Endothelial cell of umbilical vein (primary cell): ENCODE measurements at regions not wholly inside any gene's neighbourhood (a gene's known extent, or its start where the extent isn't known, plus 50 kb on each side); places are given as distances from the start of the nearest gene placed in this dataset.

Source experiments
- BruUV-seq: library from RNA; stranded (reverse); fragments of 400-500 nt; replicated peaks from 2 replicates; lab custom pipeline; 2021; lab: Mats Ljungman, UMichigan
- CTCF ChIA-PET: fragments of 300-600, 350-600 bp; sonication (Branson Sonifier 250); formaldehyde crosslinking; loops from one replicate; lab custom pipeline; 2021; ENCODE audit warnings: antibody characterized with exemption, inconsistent platforms; lab: Charles Lee
- POLR2A ChIA-PET: fragments of 300-600, 350-600 bp; sonication (Branson Sonifier 250); formaldehyde crosslinking; loops from one replicate; lab custom pipeline; 2021; ENCODE audit warnings: antibody characterized with exemption, inconsistent platforms; lab: Charles Lee
- DNase-seq: peaks from one replicate; pipeline ENCODE4 v3.0.0-alpha.2; 2011; ENCODE audit warnings: low read depth, low spot score
- FAIRE-seq: peaks from 2 replicates; lab custom pipeline; 2011; peaks lifted over from hg19 to GRCh38; lab: Jason Lieb, UNC
- H2AFZ ChIP-seq: 2 replicates; pipeline ENCODE4 v1.6.0; 2012; ENCODE audit warnings: low read depth, low read length, control low read depth, inconsistent platforms
- H3K27ac ChIP-seq: 2 replicates; pipeline ENCODE4 v1.5.1; 2011; ENCODE audit warnings: low read depth, mild to moderate bottlenecking, control low read depth, low read length, moderate library complexity; ENCODE audit not compliant: insufficient read depth
- H3K27me3 ChIP-seq, 2 experiments: 2 replicates each; pipeline versions ENCODE4 v1.6.0 to v1.6.1; 2011; ENCODE audit warnings: low read length in 2 of 2, mixed read lengths in 1 of 2; ENCODE audit not compliant: control insufficient read depth in 2 of 2, insufficient read depth in 2 of 2
- H3K36me3 ChIP-seq, 2 experiments: 2 replicates in 1 of 2; 3 replicates in 1 of 2; pipeline ENCODE4 v1.5.1; 2011; ENCODE audit warnings: low read length in 2 of 2, mild to moderate bottlenecking in 1 of 2, moderate library complexity in 1 of 2; ENCODE audit not compliant: control insufficient read depth in 2 of 2, insufficient read depth in 2 of 2; ENCODE audit errors: extremely low read depth in 1 of 2
- H3K4me1 ChIP-seq: 3 replicates; pipeline ENCODE4 v1.5.1; 2011; ENCODE audit warnings: mild to moderate bottlenecking, low read length; ENCODE audit not compliant: control insufficient read depth, insufficient read depth; ENCODE audit errors: extremely low read depth
- H3K4me2 ChIP-seq: 2 replicates; pipeline ENCODE4 v1.6.1; 2011; ENCODE audit warnings: low read length, control low read depth, mixed read lengths; ENCODE audit not compliant: insufficient read depth
- H3K4me3 ChIP-seq, 3 experiments: fragments of 200-600 bp in 1 of 3; sonication (generic), shearing (Covaris generic) in 1 of 3; replicated peaks in 1 of 3; 2 replicates each; pipeline ENCODE4 v1.5.1; 2011 to 2016; ENCODE audit warnings: control low read depth in 3 of 3, low read length in 3 of 3, mild to moderate bottlenecking in 2 of 3, inconsistent platforms in 1 of 3, low read depth in 1 of 3, moderate library complexity in 1 of 3; ENCODE audit not compliant: insufficient read depth in 1 of 3
- H3K79me2 ChIP-seq: 2 replicates; pipeline ENCODE4 v1.6.0; 2012; ENCODE audit warnings: low read length, inconsistent platforms; ENCODE audit not compliant: control insufficient read depth, insufficient read depth
- H3K9ac ChIP-seq: replicated peaks from 2 replicates; pipeline ENCODE3; 2011; ENCODE audit warnings: low read length, control low read depth; ENCODE audit not compliant: insufficient read depth; ENCODE audit errors: extremely low read depth
- H3K9me1 ChIP-seq: replicated peaks from 3 replicates; pipeline ENCODE4 v1.6.0; 2011; ENCODE audit warnings: mild to moderate bottlenecking, low read length; ENCODE audit not compliant: control insufficient read depth, insufficient read depth; ENCODE audit errors: extremely low read depth
- H3K9me3 ChIP-seq: replicated peaks from 2 replicates; pipeline ENCODE4 v1.5.1; 2012; ENCODE audit warnings: low read length, inconsistent platforms; ENCODE audit not compliant: control insufficient read depth, insufficient read depth
- H4K20me1 ChIP-seq: replicated peaks from 2 replicates; pipeline ENCODE3; 2011; ENCODE audit warnings: mild to moderate bottlenecking, low read length; ENCODE audit not compliant: control insufficient read depth, insufficient read depth; ENCODE audit errors: extremely low read depth
- EZH2 ChIP-seq: IDR thresholded peaks from 2 replicates; pipeline ENCODE4 v1.6.1; 2012; ENCODE audit warnings: borderline replicate concordance, low read depth, mild to moderate bottlenecking, moderate library complexity, low read length, inconsistent platforms; ENCODE audit not compliant: severe bottlenecking
- FOS ChIP-seq: IDR thresholded peaks from 2 replicates; pipeline ENCODE4 v1.6.1; 2011; ENCODE audit warnings: mild to moderate bottlenecking, low read length, moderate library complexity, borderline replicate concordance; ENCODE audit not compliant: insufficient read depth
- GATA2 ChIP-seq: IDR thresholded peaks from 2 replicates; pipeline ENCODE4 v1.7.0; 2011; ENCODE audit warnings: low read depth, mild to moderate bottlenecking, moderate library complexity, mixed read lengths, low read length; ENCODE audit not compliant: insufficient read length, insufficient read depth
- JUN ChIP-seq: IDR thresholded peaks from 2 replicates; pipeline ENCODE4 v1.6.1; 2011; ENCODE audit warnings: borderline replicate concordance, low read depth; ENCODE audit not compliant: insufficient read length, insufficient read depth
- MYC ChIP-seq: IDR thresholded peaks from one replicate; pipeline ENCODE4 v1.6.1; 2011; ENCODE audit warnings: mild to moderate bottlenecking, low read depth, low read length
- POLR2AphosphoS5 ChIP-seq: IDR thresholded peaks from 2 replicates; pipeline ENCODE4 v1.6.1; 2012; ENCODE audit warnings: low read depth, mild to moderate bottlenecking, control low read depth, low read length, moderate library complexity; ENCODE audit not compliant: insufficient read depth
- dilution Hi-C: fragments of 300-500 bp; cut with MboI; formaldehyde crosslinking; loops from one replicate; pipeline ENCODE4 v1.15.0; 2019; ENCODE audit warnings: low sequenced_read_pairs; ENCODE audit not compliant: extremely low pct_ligation_motif_present
- intact Hi-C: fragments of 100-400 bp; cut with micrococcal nuclease; formaldehyde crosslinking; loops from one replicate; pipeline ENCODE4 v1.10.0; 2022
- TF ChIP-seq, protein P1 (sequence below): IDR thresholded peaks from 2 replicates; pipeline ENCODE4 v1.6.1; 2011; ENCODE audit not compliant: insufficient read depth, insufficient read length
- TF ChIP-seq, protein P2 (sequence below), 2 donors: IDR thresholded peaks; 1 replicate in 1 of 2; 2 replicates in 1 of 2; pipeline ENCODE4 v1.5.1; 2011; ENCODE audit warnings: low read length in 2 of 2, mild to moderate bottlenecking in 2 of 2, moderate library complexity in 2 of 2, control low read depth in 1 of 2, inconsistent platforms in 1 of 2, low read depth in 1 of 2; ENCODE audit not compliant: insufficient read depth in 1 of 2; ENCODE audit errors: extremely low read depth in 1 of 2

DNA sequence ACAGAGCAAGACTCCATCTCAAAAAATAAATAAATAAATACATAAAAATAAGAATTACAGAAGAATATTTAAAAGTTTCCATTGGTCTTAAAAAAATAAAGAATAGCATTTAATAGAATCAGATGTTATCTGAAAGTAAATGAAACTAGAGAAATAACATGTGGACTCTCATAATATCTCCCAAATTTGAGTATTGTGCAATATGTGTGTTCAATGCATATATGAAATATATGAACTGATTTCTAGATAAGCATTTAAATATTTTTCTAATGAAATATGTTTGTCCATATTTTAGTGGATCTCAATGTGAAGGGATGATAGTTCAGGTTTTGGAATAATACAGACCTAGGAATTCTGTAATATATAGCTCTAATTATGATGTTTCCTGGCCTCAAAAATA, 265.9 kb upstream of the PMFBP1 start:
- DNase-seq (no peak), FAIRE-seq (no peak)
- intact Hi-C loops (no loop called here), dilution Hi-C loops (no loop called here)
- H3K79me2 ChIP-seq = no peaks in the 10 kb centered on the region
- H3K9me3 ChIP-seq = no peaks in the 10 kb centered on the region
- BruUV-seq = no TSS peak
- H3K4me1 ChIP-seq = no peaks in the 10 kb centered on the region
- H3K4me3 ChIP-seq = no peak overlapping the region
- H3K36me3 ChIP-seq = no peaks in the 10 kb centered on the region
- no peak overlapping the region for H3K27ac ChIP-seq
- no peaks in the 10 kb centered on the region for H3K27me3 ChIP-seq
- no peak overlapping the region for H2AFZ ChIP-seq
- TF ChIP-seq JUN (no peak), POLR2AphosphoS5 (no peak), GATA2 (no peak), FOS (no peak)
- TF ChIP-seq, protein P1, sequence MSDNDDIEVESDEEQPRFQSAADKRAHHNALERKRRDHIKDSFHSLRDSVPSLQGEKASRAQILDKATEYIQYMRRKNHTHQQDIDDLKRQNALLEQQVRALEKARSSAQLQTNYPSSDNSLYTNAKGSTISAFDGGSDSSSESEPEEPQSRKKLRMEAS = no peak
- CTCF ChIA-PET = no interaction called here
- H3K4me2 ChIP-seq = no peak overlapping the region
- no peaks in the 10 kb centered on the region for H4K20me1 ChIP-seq
- POLR2A ChIA-PET = no interaction called here
- no peaks in the 10 kb centered on the region for H3K9me1 ChIP-seq
- no peak overlapping the region for H3K9ac ChIP-seq

DNA sequence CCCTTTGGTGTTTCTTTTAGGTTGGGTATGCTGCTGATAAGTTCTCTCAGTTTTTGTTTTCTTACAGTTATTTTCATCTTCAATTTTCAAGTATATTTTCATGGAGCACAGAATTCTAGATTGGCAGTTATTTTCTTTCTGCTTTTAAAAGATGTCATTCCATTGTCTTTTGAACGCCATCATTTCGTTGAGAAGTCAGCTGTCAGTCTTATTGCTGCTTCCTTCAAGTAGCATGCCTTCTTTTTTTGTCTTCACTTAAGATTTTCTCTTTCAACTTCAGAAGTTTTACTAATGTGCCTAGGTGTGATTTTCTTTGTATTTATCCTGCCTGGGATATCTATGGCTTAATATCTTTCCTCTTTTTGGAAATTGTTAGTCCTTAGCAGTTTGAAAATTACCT, 262.2 kb upstream of the PMFBP1 start:
- Histone ChIP-seq H3K9me3 (no peaks in the 10 kb centered on the region), H3K36me3 (no peaks in the 10 kb centered on the region), H3K9me1 (no peaks in the 10 kb centered on the region), H3K4me2 (no peak overlapping the region), H2AFZ (no peak overlapping the region), H3K9ac (no peak overlapping the region), H3K27me3 (no peaks in the 10 kb centered on the region), H3K4me3 (no peak overlapping the region), H3K27ac (no peak overlapping the region), H4K20me1 (no peaks in the 10 kb centered on the region), H3K79me2 (no peaks in the 10 kb centered on the region), H3K4me1 (no peaks in the 10 kb centered on the region)
- CTCF ChIA-PET = no interaction called here
- BruUV-seq = no TSS peak
- POLR2A ChIA-PET = no interaction called here
- FAIRE-seq = no peak
- dilution Hi-C loops (no loop called here), intact Hi-C loops (no loop called here)
- peak; percentile 29 for DNase-seq
- TF ChIP-seq JUN (no peak), EZH2 (no peak), GATA2 (no peak), POLR2AphosphoS5 (no peak), FOS (no peak), MYC (no peak)
- TF ChIP-seq, protein P2, sequence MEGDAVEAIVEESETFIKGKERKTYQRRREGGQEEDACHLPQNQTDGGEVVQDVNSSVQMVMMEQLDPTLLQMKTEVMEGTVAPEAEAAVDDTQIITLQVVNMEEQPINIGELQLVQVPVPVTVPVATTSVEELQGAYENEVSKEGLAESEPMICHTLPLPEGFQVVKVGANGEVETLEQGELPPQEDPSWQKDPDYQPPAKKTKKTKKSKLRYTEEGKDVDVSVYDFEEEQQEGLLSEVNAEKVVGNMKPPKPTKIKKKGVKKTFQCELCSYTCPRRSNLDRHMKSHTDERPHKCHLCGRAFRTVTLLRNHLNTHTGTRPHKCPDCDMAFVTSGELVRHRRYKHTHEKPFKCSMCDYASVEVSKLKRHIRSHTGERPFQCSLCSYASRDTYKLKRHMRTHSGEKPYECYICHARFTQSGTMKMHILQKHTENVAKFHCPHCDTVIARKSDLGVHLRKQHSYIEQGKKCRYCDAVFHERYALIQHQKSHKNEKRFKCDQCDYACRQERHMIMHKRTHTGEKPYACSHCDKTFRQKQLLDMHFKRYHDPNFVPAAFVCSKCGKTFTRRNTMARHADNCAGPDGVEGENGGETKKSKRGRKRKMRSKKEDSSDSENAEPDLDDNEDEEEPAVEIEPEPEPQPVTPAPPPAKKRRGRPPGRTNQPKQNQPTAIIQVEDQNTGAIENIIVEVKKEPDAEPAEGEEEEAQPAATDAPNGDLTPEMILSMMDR (IDR thresholded peaks at IDR 0.05; ENCODE audit: extremely low read depth in 1 of 2, insufficient read depth in 1 of 2, low read depth in 1 of 2, low read length in 2 of 2) = no peak
